IPS-18c (cell line): ENCODE measurements at regions not wholly inside any gene's neighbourhood (a gene's known extent, or its start where the extent isn't known, plus 50 kb on each side); places are given as distances from the start of the nearest gene placed in this dataset.

Experiments
- H3K4me3 ChIP-seq: 2 replicates; pipeline ENCODE4 v1.7.0; 2013; ENCODE audit warnings: low read depth, mild to moderate bottlenecking, low read length, moderate library complexity; ENCODE audit not compliant: insufficient read depth
- H3K9me3 ChIP-seq: one replicate; pipeline ENCODE4 v1.6.1; 2013; ENCODE audit warnings: mild to moderate bottlenecking, low read length, moderate library complexity; ENCODE audit not compliant: control insufficient read depth, insufficient read depth

DNA sequence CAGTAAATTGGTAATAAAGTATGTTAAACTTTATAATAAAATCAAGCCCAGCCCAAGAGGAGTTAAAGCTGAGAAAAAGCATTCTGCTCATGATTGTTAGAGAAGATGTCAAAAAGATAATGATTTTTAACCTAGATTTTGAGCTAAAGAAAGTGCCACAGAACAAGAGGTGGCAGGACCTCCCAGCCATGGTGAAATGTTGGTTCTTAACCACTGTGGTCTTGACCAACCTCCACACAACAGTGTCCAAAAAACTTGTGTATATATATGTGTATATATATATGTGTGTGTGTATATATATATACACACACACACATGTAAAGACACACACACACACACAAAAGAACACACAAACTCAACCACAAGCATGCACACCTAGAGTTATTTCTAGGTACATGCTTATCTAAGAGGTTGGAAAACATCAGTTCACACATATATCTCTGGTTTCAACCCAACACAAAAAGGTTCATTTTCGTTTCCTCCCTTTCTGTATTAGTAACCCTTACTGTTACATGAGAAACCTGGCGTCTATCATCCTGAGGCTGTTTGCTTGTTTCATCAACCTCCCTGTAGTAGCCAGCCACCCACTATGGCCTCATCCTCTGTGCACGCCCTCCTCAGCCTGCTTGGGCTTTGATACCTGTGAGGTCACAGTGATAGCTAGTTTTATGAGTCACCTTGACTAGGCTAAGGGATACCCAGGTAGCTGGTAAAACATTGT lies 631.8 kb upstream of the ID2 start:
- Histone ChIP-seq H3K4me3 (no peak overlapping the region), H3K9me3 (no peaks in the 10 kb centered on the region)

DNA sequence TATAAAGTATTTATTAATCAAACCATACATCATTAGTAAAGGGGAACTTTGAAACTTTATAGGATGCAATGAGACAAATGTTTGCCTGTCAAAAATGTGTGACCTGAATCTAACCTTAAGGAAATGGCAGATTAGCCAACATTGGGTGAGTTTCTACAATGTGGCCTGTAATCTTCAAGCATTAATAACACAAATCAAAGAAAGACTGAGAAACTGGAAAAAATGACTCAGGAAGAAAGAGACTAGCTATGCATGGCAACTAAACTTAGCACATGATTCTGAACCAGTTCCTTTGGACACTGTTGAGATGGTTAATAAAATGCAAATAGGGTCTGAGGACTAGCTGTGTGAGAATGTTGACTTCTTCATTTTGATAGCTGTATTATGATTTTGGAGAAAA lies 628.6 kb upstream of the ID2 start:
- no peaks in the 10 kb centered on the region for H3K9me3 ChIP-seq

DNA sequence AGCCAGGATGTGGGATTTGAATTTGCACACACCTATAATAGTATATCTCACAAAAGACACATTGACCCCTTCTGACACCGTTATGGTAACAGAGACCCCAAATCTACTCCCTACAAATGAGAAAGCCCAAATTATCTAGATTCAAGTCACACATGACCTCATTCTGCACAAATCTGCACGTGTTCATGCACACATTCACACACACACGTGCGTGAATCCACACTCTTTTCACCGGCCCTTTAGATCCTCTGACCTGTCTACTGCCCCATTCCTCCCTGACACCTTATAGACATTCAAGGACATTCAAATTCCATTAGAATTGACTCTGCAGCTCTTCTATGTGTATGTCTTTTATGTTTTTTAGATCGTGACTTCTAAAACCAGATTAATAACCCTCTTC lies 627.8 kb upstream of the ID2 start:
- no peak overlapping the region for H3K4me3 ChIP-seq
- no peaks in the 10 kb centered on the region for H3K9me3 ChIP-seq

More for the DNA sequence above, 628.6 kb upstream of the ID2 start:
- H3K4me3 ChIP-seq: no peak overlapping the region

DNA sequence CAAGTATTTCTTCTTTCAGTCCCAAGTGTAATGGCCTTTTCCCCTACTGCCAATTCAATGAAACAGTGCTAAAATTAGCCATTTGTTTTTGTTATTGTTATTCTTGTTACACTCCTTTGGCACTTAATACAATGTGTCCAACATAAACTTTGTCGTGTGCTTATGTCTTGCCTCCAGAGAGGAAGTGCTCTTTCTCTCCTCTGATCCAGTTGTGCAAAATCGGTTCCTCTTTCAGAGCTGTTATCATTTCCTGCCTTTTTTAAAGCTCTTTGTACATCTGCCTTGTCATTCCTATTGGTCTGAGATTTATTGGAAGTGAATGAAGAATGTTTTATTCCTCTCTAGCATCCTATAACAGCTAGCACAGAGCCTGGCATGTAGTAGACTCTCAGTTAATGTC lies 623.2 kb upstream of the ID2 start:
- no peaks in the 10 kb centered on the region for H3K9me3 ChIP-seq
- no peak overlapping the region for H3K4me3 ChIP-seq

DNA sequence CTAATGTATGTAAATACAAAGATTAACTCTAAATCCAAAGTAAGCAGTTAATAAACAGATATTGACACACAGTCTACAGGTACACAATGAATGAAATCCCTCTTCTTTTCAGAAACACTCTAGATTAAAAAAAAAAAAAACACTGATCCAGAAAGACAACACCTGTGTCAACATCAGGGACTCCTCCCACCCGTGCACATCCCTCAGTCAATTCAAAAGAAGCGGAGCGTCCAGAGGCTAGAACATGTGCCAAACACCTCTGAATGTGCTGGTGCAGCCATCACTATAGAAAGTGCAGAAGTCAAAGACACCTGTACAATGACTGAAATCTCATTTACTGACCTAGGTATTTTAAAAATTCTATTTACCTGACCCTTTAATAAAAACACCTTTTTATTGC lies 622.6 kb upstream of the ID2 start:
- no peaks in the 10 kb centered on the region for H3K9me3 ChIP-seq

DNA sequence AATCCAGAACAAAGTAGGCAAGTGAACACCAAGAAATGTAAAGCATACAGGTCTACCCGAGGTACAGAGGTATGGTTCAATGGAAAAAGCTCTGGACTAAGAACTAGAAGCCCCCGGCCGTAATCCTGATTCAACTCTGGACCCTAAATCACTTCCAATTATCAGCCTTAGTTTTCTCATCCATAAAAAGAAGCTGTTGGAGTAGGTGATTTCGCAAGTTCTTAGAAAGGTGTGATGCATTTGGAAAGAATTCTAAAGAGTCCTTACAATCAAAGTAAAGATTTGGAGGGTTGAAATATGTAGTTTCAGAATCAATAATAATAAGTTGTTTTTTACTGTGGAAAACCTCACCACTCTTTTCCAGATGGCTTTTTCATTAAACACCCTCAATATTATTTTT lies 622.1 kb upstream of the ID2 start:
- Histone ChIP-seq H3K9me3 (no peaks in the 10 kb centered on the region), H3K4me3 (no peak overlapping the region)

More for the DNA sequence above, 622.6 kb upstream of the ID2 start:
- no peak overlapping the region for H3K4me3 ChIP-seq

DNA sequence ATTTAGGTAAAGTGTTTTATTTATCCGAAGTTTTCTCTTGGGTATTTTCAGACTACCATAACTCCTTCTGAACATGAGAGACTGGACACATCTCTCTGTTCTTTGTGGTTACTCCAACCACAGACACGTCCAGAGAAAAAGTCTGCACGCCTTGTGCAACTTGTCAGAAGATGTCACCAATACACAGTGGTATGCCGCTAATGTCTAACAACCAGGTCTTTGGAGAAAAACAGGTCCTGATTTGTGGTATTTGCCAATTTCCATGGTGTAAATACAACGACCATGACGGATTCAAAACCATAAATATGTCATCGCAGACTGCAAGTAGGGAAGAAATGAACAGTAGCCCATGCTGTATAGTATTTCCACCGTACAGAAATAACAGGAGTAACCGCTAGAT lies 620.6 kb upstream of the ID2 start:
- Histone ChIP-seq H3K4me3 (no peak overlapping the region), H3K9me3 (no peaks in the 10 kb centered on the region)

DNA sequence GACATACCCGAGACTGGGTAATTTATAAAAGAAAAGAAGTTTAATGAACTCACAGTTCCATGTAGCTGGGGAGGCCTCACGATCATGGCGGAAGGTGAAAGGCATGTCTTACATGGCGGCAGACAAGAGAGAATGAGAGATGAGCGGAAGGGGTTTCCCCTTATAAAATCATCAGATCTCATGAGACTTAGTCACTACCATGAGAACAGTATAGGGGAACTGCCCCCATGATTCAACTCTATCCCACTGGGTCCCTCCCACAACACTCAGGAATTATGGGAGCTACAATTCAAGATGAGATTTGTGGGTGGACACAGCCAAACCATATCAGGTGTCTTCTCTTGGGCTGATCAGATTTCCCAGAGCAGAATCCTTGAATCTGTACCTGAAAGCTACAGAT lies 617.3 kb upstream of the ID2 start:
- Histone ChIP-seq H3K4me3 (no peak overlapping the region), H3K9me3 (no peaks in the 10 kb centered on the region)

DNA sequence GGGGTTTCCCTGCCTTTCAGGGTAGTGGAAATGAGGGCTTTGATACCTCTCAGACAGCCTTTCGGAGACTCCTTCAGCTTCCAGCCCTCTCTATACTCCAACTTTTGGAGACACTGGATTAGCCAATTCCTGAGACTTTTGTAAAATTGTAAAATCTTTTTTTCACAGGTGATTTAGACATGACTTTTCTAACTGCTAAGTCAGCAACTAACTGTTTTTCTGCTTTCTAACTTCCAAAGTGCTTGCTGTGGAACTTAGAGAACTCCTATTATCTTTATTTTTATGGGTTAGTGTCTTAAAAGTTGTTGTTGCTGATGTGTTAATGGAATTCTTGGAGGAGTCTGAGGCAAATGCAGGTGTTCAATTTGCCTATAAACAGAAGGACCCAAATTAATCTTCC lies 616.7 kb upstream of the ID2 start:
- H3K4me3 ChIP-seq: no peak overlapping the region
- no peaks in the 10 kb centered on the region for H3K9me3 ChIP-seq

DNA sequence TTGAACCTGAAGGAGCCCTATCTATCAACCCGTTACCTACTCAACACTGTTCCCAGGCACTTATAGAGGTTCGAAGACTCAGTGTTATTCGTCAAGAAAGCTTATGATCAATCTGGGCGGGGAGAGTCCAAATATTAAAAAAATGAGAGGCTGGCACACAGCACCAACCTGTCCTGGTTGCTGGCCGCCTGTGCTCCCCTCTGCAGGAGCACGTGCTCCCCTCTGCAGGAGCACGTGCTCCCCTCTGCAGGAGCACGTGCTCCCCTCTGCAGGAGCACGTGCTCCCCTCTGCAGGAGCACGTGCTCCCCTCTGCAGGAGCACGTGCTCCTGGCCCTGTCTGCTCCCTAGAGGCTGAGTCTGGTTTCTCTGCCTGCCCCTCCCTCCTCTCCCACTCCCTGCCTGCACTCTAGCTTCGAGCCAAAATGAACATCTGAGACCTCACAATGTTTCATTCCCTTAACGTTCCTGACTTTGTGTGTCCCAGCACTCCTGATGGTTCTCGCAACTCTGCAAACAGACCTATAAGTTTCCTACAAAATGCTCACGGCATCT lies 614.0 kb upstream of the ID2 start:
- Histone ChIP-seq H3K4me3 (no peak overlapping the region), H3K9me3 (no peaks in the 10 kb centered on the region)

DNA sequence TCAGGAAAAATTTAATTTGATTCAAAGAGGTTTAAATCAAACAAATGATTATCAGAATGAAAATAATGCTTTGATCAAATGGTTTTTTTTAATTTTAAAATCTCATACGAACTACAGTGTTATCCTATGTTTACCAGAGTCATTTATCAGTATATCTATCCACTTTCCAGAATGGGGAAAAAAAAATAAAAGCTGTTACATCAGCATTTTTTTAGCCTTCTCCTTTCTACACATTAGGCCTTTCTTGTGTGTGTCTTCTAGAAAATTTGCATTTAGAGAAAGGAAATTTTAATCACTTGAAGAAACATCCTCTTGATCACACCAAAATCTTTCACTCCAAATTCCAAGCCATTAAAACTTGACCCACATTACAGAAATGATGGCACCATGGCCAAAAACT lies 608.9 kb upstream of the ID2 start:
- peaks cover 5% of the 10 kb centered on the region for H3K9me3 ChIP-seq
- H3K4me3 ChIP-seq: no peak overlapping the region

DNA sequence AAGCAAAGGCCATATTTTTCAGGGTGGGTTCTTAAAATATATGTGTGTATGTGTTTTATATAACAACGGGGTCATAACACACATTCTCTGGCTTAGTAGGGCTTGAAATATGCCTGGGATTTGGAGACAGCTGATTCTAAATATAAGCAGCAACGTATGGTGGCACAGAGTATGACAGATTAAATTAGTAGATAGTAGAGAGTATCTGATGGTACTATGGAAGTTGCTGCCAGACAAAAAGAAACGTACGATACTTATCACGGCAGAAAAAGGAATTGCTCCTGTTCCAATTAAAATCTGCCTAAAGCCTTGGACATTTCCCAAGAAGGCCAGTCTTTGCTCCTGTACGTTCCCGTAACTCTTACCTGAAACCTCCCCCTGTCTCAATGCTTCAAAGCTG lies 607.9 kb upstream of the ID2 start:
- Histone ChIP-seq H3K4me3 (no peak overlapping the region), H3K9me3 (peaks cover 5% of the 10 kb centered on the region)

DNA sequence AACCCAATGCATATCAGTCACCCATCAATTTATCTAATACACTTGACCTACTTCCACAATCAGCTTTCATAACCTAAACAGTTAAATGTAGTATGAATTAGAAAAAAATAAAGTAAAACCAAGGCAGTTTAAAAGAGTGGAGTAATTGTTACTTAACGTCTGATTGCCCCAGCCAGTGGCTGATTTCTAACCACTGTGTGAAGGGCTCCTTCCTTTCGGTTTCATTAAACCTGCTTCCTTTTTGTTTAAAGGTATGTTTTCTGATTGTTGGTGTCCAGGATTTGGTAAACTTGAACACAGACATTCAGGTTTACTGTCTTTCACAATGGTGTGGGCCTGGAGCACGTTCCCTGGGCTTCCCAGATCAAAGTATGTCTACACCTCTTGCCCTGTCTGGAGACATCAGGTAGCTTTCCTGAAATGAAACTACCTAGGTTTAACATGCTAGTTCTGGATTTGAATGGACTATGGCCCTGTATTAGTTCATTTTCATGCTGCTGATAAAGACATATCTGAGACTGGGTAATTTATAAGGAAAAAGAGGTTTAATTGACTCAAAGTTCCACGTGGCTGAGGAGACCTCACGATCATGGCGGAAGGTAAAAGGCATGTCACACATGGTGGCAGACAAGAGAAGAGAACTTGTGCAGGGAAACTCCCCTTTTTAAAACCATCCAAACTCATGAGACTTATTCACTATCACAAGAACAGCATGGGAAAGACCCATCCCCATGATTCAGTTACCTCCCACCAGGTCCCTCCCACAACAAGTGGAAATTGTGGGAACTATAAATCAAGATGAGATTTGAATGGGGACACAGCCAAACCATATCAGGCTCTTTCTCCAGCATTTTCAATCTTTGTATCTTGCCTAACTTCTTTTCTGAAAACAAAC lies 605.2 kb upstream of the ID2 start:
- Histone ChIP-seq H3K4me3 (no peak overlapping the region), H3K9me3 (peaks cover 5% of the 10 kb centered on the region)

DNA sequence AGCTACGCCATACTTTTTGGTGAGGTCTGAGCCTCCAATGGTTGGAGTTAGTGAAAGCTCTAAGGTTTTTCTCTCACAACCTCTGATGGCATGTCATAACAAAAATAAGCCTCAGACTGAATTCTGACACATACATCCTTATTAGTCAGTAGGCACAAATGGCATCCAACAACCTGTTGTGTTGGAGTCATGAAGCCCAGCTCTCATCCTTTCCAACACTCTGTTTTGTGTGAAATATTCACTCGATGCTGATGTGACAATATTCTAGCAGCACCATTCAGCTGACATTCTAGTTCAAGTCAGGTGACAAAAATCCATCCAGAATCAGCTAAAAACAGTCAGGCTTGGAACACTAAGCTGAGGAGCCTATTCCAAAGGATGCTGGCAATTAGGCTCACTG lies 603.2 kb upstream of the ID2 start:
- no peak overlapping the region for H3K4me3 ChIP-seq

DNA sequence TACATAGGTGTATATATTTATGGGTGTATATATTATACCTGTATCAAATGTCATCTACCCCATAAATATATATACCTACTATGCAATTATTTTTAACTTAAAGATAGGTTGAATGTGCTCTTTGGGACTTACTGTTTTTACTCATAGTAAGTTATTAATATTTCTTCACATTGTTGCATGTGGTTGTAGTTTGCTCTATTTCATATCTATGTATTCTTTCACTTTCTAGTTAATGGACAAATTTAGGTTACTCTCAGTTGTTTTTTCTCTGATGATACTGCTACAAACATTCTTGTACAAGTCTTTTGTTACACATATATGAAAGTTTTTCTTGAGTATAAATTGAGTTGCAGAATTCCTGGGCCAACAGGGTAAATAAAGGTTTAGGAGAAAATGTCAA lies 601.8 kb upstream of the ID2 start:
- Histone ChIP-seq H3K4me3 (no peak overlapping the region), H3K9me3 (peaks cover 5% of the 10 kb centered on the region)

More for the DNA sequence above, 603.2 kb upstream of the ID2 start:
- peaks cover 5% of the 10 kb centered on the region for H3K9me3 ChIP-seq

DNA sequence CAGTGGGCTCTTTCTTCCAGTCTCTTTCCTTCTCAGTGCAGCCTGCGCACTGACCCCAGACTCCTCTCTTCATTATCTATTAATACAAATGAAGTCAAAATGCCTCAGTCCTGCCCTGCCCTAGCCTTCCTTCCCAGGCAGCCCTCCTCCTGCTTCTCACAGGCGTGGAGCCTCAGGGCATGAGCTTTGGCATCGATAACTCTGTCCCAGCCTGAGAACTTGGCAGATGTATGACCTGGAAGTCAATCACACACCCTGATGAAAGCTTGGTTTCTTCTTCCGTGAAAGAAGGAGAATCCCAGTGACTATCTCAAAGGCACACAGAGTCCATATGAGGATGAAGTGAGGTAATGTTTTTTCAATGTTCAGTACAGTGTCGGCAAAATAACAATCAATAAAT lies 600.7 kb upstream of the ID2 start:
- Histone ChIP-seq H3K9me3 (peaks cover 5% of the 10 kb centered on the region), H3K4me3 (no peak overlapping the region)

DNA sequence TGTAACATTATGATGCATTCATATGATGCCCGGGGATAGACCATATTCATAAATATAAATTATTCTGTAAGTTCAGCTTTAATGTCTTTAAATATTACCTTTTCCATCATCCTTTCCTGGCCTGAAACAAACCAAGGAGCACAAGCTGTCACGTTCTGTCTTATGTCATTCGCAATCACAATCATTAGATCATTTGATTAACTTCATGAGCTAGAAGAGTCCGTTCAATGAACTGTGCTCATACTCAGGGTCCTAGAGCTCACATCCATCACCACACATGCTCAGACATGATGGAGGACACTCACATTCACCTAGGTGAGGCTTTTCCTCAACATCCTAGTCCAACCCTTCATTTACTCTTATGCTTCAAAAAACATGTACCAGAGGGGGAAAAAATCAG lies 599.0 kb upstream of the ID2 start:
- H3K9me3 ChIP-seq: no peaks in the 10 kb centered on the region
- no peak overlapping the region for H3K4me3 ChIP-seq

DNA sequence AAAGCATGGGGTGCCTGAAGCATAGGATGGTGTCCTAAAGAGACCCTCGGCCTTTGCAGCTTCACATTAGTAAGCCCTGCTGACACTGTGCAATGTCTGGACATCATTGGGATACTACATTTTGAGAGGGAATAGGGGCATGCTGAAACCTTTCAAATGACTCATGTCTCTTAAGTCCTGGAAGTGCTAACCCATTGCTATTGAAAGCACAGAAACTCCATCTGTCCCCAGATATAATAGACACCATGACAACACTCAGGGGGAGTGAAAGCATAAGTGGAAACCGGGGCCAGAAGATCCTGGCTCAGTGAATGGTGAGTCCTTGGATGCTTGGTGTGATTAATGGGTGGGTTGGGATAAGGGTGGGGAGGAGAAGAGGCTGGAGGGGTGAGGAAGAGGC lies 595.5 kb upstream of the ID2 start:
- H3K4me3 ChIP-seq: no peak overlapping the region
- H3K9me3 ChIP-seq: no peaks in the 10 kb centered on the region
